Parathyroid adenoma (tissue), 2 donors: ENCODE measurements at regions not wholly inside any gene's neighbourhood (a gene's known extent, or its start where the extent isn't known, plus 50 kb on each side); places are given as distances from the start of the nearest gene placed in this dataset.

Experiments
- H2AFZ ChIP-seq: fragments of 300-600 bp; sonication (generic); one replicate; pipeline ENCODE4 v1.7.0; 2017; ENCODE audit warnings: antibody characterized with exemption, mild to moderate bottlenecking
- H3K27ac ChIP-seq: fragments of 300-600 bp; sonication (generic); one replicate; pipeline ENCODE4 v1.7.0; 2017
- H3K27me3 ChIP-seq: fragments of 300-600 bp; sonication (generic); one replicate; pipeline ENCODE4 v1.7.0; 2017; ENCODE audit warnings: low read length; ENCODE audit not compliant: control insufficient read depth, insufficient read depth
- H3K36me3 ChIP-seq: fragments of 300-600 bp; sonication (generic); one replicate; pipeline ENCODE4 v1.7.0; 2017; ENCODE audit warnings: low read length; ENCODE audit not compliant: control insufficient read depth, insufficient read depth
- H3K4me1 ChIP-seq: fragments of 300-600 bp; sonication (generic); one replicate; pipeline ENCODE4 v1.7.0; 2017; ENCODE audit warnings: control low read depth
- H3K4me2 ChIP-seq: fragments of 300-600 bp; sonication (generic); one replicate; pipeline ENCODE4 v1.7.0; 2017; ENCODE audit warnings: low read length
- H3K4me3 ChIP-seq: fragments of 300-600 bp; sonication (generic); one replicate; pipeline ENCODE4 v1.7.0; 2017; ENCODE audit warnings: low read depth, low read length
- H3K79me2 ChIP-seq: fragments of 300-600 bp; sonication (generic); one replicate; pipeline ENCODE4 v1.7.0; 2017; ENCODE audit warnings: control low read depth
- H3K9ac ChIP-seq: fragments of 300-600 bp; sonication (generic); one replicate; pipeline ENCODE4 v1.7.0; 2017; ENCODE audit warnings: mild to moderate bottlenecking
- H3K9me3 ChIP-seq: fragments of 300-600 bp; sonication (generic); one replicate; pipeline ENCODE4 v1.7.0; 2017; ENCODE audit warnings: low read length; ENCODE audit not compliant: control insufficient read depth
- CTCF ChIP-seq: fragments of 300-600 bp; sonication (generic); IDR thresholded peaks from one replicate; pipeline ENCODE4 v1.7.0; 2017; ENCODE audit warnings: antibody characterized with exemption, mild to moderate bottlenecking
- donor health status: primary hyperparathyroidism.

GRCh38 chr1:29676496-29676895 is 440.2 kb downstream of the PTPRU start:
- Histone ChIP-seq H3K27me3 (no peaks in the 10 kb centered on the region), H3K9ac (no peak overlapping the region), H3K9me3 (no peaks in the 10 kb centered on the region), H3K27ac (peak overlapping the region; percentile 86), H3K4me2 (no peak overlapping the region), H3K4me3 (no peak overlapping the region), H2AFZ (no peak overlapping the region), H3K79me2 (no peaks in the 10 kb centered on the region), H3K36me3 (no peaks in the 10 kb centered on the region), H3K4me1 (peaks cover 22% of the 10 kb centered on the region)
- TF ChIP-seq CTCF = no peak

- peak overlapping the region; percentile 86 for H3K27ac ChIP-seq
- TF ChIP-seq CTCF = no peak
- peaks cover 22% of the 10 kb centered on the region for H3K4me1 ChIP-seq
- no peak overlapping the region for H2AFZ ChIP-seq
- no peak overlapping the region for H3K9ac ChIP-seq
- H3K27me3 ChIP-seq = no peaks in the 10 kb centered on the region
- no peak overlapping the region for H3K4me2 ChIP-seq
- no peaks in the 10 kb centered on the region for H3K36me3 ChIP-seq
- H3K9me3 ChIP-seq = no peaks in the 10 kb centered on the region
- H3K4me3 ChIP-seq = no peak overlapping the region
- H3K79me2 ChIP-seq = no peaks in the 10 kb centered on the region
Observed at GRCh38 chr1:29675481-29676263, 439.4 kb downstream of the PTPRU start.

- TF ChIP-seq CTCF = no peak
- H3K4me2 ChIP-seq = no peak overlapping the region
- H3K9me3 ChIP-seq = no peaks in the 10 kb centered on the region
- peak overlapping the region; percentile 86 for H3K27ac ChIP-seq
- H3K4me1 ChIP-seq = peaks cover 22% of the 10 kb centered on the region
- no peak overlapping the region for H2AFZ ChIP-seq
- no peak overlapping the region for H3K4me3 ChIP-seq
- no peak overlapping the region for H3K9ac ChIP-seq
- H3K79me2 ChIP-seq = no peaks in the 10 kb centered on the region
- H3K27me3 ChIP-seq = no peaks in the 10 kb centered on the region
- no peaks in the 10 kb centered on the region for H3K36me3 ChIP-seq
Observed at GRCh38 chr1:29674627-29675326, 438.5 kb downstream of the PTPRU start.

GRCh38 chr1:29673669-29674626 is 437.6 kb downstream of the PTPRU start:
- no peak for TF ChIP-seq CTCF
- Histone ChIP-seq H2AFZ (no peak overlapping the region), H3K79me2 (no peaks in the 10 kb centered on the region), H3K36me3 (no peaks in the 10 kb centered on the region), H3K27ac (no peak overlapping the region), H3K4me3 (no peak overlapping the region), H3K9ac (no peak overlapping the region), H3K9me3 (no peaks in the 10 kb centered on the region), H3K4me1 (peaks cover 22% of the 10 kb centered on the region), H3K4me2 (no peak overlapping the region), H3K27me3 (no peaks in the 10 kb centered on the region)
